ENCODE measurements at regions not wholly inside any gene's neighbourhood (a gene's known extent, or its start where the extent isn't known, plus 50 kb on each side); places are given as distances from the start of the nearest gene placed in this dataset.
"Not testable (repeated sequence)": the region's sequence is repeated elsewhere in the genome, so short reads cannot be mapped to it uniquely, and the experiment has no call there.

DNA sequence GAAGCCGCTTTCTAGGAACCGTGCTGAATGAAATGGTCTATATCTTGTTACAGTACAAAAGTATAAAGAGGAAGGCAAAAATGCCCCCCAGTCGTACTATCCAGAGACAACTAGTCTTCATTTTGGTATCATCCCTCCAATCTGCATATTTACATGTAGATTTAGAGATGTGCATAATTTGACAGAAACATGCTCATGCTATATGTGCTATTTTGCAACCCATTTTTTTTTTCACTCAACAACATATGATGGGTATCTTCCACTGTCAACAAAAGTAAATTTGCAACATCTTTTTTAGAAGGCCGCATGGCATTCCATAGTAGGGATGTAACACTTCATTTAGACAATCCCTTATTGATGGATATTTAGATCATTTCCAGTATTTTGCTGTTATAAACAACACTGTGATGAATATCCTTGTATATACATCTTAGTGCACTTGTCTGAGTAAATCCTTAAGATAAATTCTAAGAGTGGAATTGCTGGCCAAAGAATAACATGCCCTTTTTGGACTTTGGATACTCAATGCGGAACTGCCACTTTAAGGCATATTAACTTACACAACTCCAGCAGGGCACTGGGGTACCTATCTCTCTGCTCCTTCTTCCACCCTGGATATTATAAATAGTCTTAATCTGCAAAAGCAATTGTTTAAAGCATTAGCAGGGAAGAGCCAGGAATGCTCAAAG lies 71.1 kb upstream of the SH3PXD2B start:
- no peak for DNase-seq

- no peak for DNase-seq
Observed at GRCh38 chr5:172524573-172525021, 70.3 kb upstream of the SH3PXD2B start.

GRCh38 chr5:172523146-172523745 lies 68.9 kb upstream of the SH3PXD2B start:
- DNase-seq, result no peak

- no peak for DNase-seq
Observed at GRCh38 chr5:172521338-172521932, 67.1 kb upstream of the SH3PXD2B start.

DNA sequence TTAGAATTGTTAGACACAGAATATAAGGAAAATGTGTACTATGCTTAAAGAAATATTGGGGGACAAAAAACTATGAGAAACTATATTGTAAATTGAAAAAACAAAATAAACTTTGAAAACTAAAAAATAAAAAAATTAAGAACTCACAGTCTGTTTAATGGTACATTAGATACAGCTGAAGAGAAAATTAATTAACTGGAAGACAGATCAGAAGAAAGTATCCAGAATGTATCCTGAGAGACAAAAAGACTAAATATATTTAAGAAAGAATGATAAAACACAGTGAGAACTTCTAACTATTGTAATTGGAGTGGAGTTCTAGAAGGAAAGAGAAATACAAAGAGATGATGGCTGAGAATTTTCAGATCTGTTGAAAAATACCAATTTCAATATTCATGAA lies 57.6 kb upstream of the SH3PXD2B start:
- DNase-seq, result no peak

DNA sequence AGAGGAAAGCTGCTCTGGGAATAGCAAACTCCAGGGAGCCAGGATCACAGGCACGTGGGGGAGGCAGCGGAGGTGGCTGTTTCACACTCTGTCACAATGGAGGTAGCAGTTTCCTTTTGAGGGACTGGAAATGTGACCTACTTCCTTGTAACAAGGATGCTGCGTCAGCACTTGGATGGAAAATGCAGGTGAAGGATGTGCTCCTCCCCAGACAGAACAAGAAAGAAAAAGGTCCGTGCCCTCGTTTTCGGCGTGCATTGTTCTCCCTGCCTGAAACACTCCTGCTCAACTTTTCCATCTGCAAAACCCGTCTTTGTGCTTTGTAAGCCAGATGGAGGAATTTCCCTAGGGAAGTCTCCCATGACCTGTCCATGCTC lies 55.1 kb upstream of the SH3PXD2B start:
- no peak for DNase-seq

DNA sequence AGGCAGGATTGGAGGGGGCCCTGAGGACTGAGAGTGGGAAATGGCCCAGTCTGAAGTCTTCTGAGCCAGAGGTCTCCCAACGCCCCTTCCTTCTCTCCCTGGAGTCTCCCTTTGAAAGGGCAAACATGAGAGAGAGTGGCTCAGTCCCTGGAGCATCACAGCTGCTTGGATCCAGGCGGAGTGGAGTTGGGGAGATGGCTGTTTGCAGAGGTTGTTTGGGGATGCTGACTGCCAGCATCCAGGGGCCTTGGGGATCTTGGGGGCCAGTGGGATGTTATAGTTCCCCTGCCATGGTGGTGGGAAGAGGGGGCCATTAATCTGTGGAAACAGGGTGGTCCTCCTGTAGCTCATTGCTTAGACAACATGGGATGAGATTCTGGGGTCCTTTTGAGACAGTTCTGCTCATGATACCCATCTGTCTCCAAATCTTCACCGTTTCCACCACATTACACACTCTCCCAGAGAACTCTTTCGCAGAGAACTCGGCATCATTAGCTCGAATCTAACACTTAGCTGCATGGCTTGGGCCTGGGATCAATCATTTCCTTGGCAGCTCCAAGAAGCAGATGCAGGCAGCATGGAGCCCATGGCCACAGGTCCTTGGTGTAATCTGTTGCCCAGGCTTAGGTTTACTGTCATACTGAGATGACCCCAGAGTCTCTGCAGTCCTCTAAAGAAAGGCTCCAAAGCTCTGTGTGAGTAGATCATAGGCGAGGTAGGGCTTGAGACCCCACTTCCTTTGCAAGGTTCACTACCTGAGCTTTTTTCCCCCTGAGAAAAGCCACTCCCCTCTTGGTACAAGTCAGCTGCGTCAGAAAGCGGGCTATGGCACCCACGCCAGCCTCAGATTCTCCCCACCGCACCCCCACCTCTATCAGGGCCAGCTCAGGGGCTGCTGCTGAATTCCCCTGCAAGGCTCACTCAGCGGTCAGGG lies 54.4 kb upstream of the SH3PXD2B start:
- DNase-seq, result no peak

DNA sequence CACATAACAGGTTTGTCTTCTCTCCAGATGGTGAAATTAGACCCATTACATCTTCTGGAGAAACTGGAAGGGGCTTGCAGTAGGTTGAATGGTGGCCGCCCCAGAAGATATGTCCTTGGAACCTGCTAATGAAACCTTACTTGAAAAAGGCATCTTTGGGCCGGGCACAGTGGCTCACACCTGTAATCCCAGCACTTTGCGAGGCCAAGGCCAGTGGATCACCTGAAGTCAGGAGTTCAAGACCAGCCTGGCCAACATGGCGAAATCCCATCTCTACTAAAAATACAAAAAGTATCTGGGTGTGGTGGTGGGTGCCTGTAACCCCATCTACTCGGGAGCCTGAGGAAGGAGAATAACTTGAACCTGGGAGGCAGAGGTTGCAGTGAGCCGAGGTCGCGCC lies 53.2 kb upstream of the SH3PXD2B start:
- DNase-seq, result not testable (repeated sequence)

- DNase-seq, result no peak
Observed at GRCh38 chr5:172506921-172507320, 52.6 kb upstream of the SH3PXD2B start.

- DNase-seq, result no peak
Observed at GRCh38 chr5:172506251-172506650, 51.9 kb upstream of the SH3PXD2B start.

DNA sequence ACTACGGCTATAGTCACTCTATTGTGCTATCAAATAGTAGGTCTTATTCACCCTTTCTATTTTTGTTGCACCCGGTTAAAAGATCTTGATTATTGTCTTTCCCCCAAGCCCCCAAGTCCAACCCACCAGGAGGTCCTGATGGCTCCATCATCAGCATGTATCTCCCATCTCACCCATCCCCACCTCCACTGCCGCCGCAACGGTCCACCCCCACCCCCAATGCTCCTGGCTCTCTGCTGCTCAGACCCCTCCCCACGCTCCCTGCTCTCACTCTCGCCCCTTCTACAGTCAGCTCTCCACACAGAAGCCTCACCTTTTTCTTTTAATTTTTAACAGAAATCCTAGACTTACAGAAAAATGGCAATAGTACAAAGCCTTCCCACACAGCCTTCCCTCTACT lies 51.5 kb upstream of the SH3PXD2B start:
- DNase-seq, result no peak

DNA sequence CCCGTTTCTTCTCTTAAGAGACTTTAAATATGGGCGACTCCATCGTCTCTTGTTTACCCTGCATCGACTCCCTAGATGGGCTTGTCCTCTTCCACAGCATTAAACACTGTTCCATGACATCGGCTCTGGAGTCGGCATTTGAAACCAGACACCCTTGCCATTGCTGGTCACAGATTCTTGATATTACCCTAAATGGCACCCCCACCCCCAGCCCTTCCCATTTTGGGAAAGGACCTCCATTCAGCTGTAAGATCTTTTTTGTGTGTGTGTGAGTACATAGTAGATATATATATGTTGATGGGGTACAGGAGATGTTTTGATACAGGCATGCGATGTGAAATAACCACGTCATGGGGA lies 51.1 kb upstream of the SH3PXD2B start:
- DNase-seq, result no peak

- no peak for DNase-seq
Observed at GRCh38 chr5:172504701-172505402, 50.5 kb upstream of the SH3PXD2B start.

- DNase-seq, result no peak
Observed at GRCh38 chr5:172503925-172504700, 49.8 kb upstream of the SH3PXD2B start.

Measured in NCI-H774 (cell line).